Skeletal muscle satellite cell (primary cell): ENCODE measurements at regions not wholly inside any gene's neighbourhood (a gene's known extent, or its start where the extent isn't known, plus 50 kb on each side); places are given as distances from the start of the nearest gene placed in this dataset.
"Not testable (repeated sequence)": the region's sequence is repeated elsewhere in the genome, so short reads cannot be mapped to it uniquely, and the experiment has no call there.

Experiments used
- H3K27me3 ChIP-seq: 2 replicates; pipeline ENCODE4 v1.7.0; 2013; ENCODE audit warnings: low read length; ENCODE audit not compliant: control insufficient read depth, insufficient read depth
- H3K36me3 ChIP-seq: 2 replicates; pipeline ENCODE4 v1.7.0; 2013; ENCODE audit warnings: mild to moderate bottlenecking, control low read depth, low read length; ENCODE audit not compliant: insufficient read depth
- H3K4me1 ChIP-seq: 2 replicates; pipeline ENCODE4 v1.7.0; 2013; ENCODE audit warnings: low read length; ENCODE audit not compliant: control insufficient read depth, insufficient read depth
- H3K4me2 ChIP-seq: 2 replicates; pipeline ENCODE4 v1.7.0; 2013; ENCODE audit warnings: mild to moderate bottlenecking, low read length
- H3K4me3 ChIP-seq: 2 replicates; pipeline ENCODE4 v1.7.0; 2013; ENCODE audit warnings: low read length
- H3K9ac ChIP-seq: 2 replicates; pipeline ENCODE4 v1.7.0; 2013; ENCODE audit warnings: mild to moderate bottlenecking, low read depth, low read length, moderate library complexity
- H3K9me3 ChIP-seq: replicated peaks from 2 replicates; pipeline ENCODE4 v1.7.0; 2013; ENCODE audit warnings: mild to moderate bottlenecking, control low read depth, low read length

- Histone ChIP-seq H3K4me3 (no peak overlapping the region), H3K9ac (no peak overlapping the region), H3K36me3 (no peaks in the 10 kb centered on the region), H3K9me3 (no peaks in the 10 kb centered on the region), H3K4me2 (no peak overlapping the region), H3K27me3 (no peaks in the 10 kb centered on the region), H3K4me1 (no peaks in the 10 kb centered on the region)
These were observed 77.1 kb upstream of the C4orf54 start for GRCh38 chr4:99734583-99735322.

GRCh38 chr4:99733455-99733854 is 75.8 kb upstream of the C4orf54 start:
- H3K9ac ChIP-seq, H3K4me1 ChIP-seq, H3K36me3 ChIP-seq, H3K4me3 ChIP-seq, H3K9me3 ChIP-seq, H3K27me3 ChIP-seq, H3K4me2 ChIP-seq: not testable (repeated sequence)

- Histone ChIP-seq H3K36me3 (no peaks in the 10 kb centered on the region), H3K4me3 (no peak overlapping the region), H3K9me3 (no peaks in the 10 kb centered on the region), H3K27me3 (no peaks in the 10 kb centered on the region), H3K9ac (no peak overlapping the region), H3K4me1 (no peaks in the 10 kb centered on the region), H3K4me2 (no peak overlapping the region)
These were observed 71.6 kb upstream of the C4orf54 start for GRCh38 chr4:99729186-99729585.

GRCh38 chr4:99724067-99724466 is 66.4 kb upstream of the C4orf54 start:
- Histone ChIP-seq H3K27me3 (no peaks in the 10 kb centered on the region), H3K4me1 (peaks cover 14% of the 10 kb centered on the region), H3K4me3 (no peak overlapping the region), H3K9me3 (no peaks in the 10 kb centered on the region), H3K9ac (no peak overlapping the region), H3K36me3 (no peaks in the 10 kb centered on the region), H3K4me2 (peak overlapping the region; percentile 35)

GRCh38 chr4:99723612-99724011 is 66.0 kb upstream of the C4orf54 start:
- Histone ChIP-seq H3K27me3 (no peaks in the 10 kb centered on the region), H3K4me1 (peaks cover 14% of the 10 kb centered on the region), H3K9ac (no peak overlapping the region), H3K36me3 (no peaks in the 10 kb centered on the region), H3K4me2 (peak overlapping the region; percentile 35), H3K9me3 (no peaks in the 10 kb centered on the region), H3K4me3 (no peak overlapping the region)

- Histone ChIP-seq H3K9me3 (no peaks in the 10 kb centered on the region), H3K36me3 (no peaks in the 10 kb centered on the region), H3K27me3 (no peaks in the 10 kb centered on the region), H3K4me1 (peaks cover 14% of the 10 kb centered on the region), H3K4me2 (no peak overlapping the region), H3K9ac (no peak overlapping the region), H3K4me3 (no peak overlapping the region)
These were observed 65.1 kb upstream of the C4orf54 start for GRCh38 chr4:99722725-99723124.

- Histone ChIP-seq H3K9ac (no peak overlapping the region), H3K9me3 (no peaks in the 10 kb centered on the region), H3K4me3 (no peak overlapping the region), H3K4me1 (peaks cover 14% of the 10 kb centered on the region), H3K4me2 (no peak overlapping the region), H3K36me3 (no peaks in the 10 kb centered on the region), H3K27me3 (no peaks in the 10 kb centered on the region)
These were observed 64.4 kb upstream of the C4orf54 start for GRCh38 chr4:99722006-99722405.

GRCh38 chr4:99720206-99720605 is 62.6 kb upstream of the C4orf54 start:
- Histone ChIP-seq H3K36me3 (no peaks in the 10 kb centered on the region), H3K4me3 (no peak overlapping the region)

GRCh38 chr4:99716996-99717395 is 59.4 kb upstream of the C4orf54 start:
- Histone ChIP-seq H3K4me3 (no peak overlapping the region), H3K27me3 (peaks cover 2% of the 10 kb centered on the region), H3K9me3 (no peaks in the 10 kb centered on the region), H3K9ac (no peak overlapping the region), H3K36me3 (no peaks in the 10 kb centered on the region), H3K4me2 (no peak overlapping the region), H3K4me1 (no peaks in the 10 kb centered on the region)

More at GRCh38 chr4:99720206-99720605, 62.6 kb upstream of the C4orf54 start:
- H3K9me3 ChIP-seq, result no peaks in the 10 kb centered on the region
- H3K4me1 ChIP-seq, result peaks cover 14% of the 10 kb centered on the region
- H3K9ac ChIP-seq, result no peak overlapping the region
- H3K4me2 ChIP-seq, result no peak overlapping the region
- H3K27me3 ChIP-seq, result peaks cover 2% of the 10 kb centered on the region

- H3K36me3 ChIP-seq, result no peaks in the 10 kb centered on the region
- no peaks in the 10 kb centered on the region for H3K4me1 ChIP-seq
- H3K9ac ChIP-seq, result no peak overlapping the region
- H3K27me3 ChIP-seq, result peaks cover 2% of the 10 kb centered on the region
- no peak overlapping the region for H3K4me2 ChIP-seq
- H3K9me3 ChIP-seq, result no peaks in the 10 kb centered on the region
- H3K4me3 ChIP-seq, result no peak overlapping the region
These were observed 57.7 kb upstream of the C4orf54 start for GRCh38 chr4:99715286-99715685.

- no peaks in the 10 kb centered on the region for H3K9me3 ChIP-seq
- H3K27me3 ChIP-seq, result peaks cover 2% of the 10 kb centered on the region
- no peaks in the 10 kb centered on the region for H3K4me1 ChIP-seq
- no peaks in the 10 kb centered on the region for H3K36me3 ChIP-seq
- H3K4me3 ChIP-seq, result no peak overlapping the region
- H3K9ac ChIP-seq, result no peak overlapping the region
- no peak overlapping the region for H3K4me2 ChIP-seq
These were observed 56.6 kb upstream of the C4orf54 start for GRCh38 chr4:99714179-99714578.

GRCh38 chr4:99712530-99712929 is 54.9 kb upstream of the C4orf54 start:
- Histone ChIP-seq H3K27me3 (peaks cover 2% of the 10 kb centered on the region), H3K36me3 (no peaks in the 10 kb centered on the region), H3K4me1 (no peaks in the 10 kb centered on the region), H3K4me3 (no peak overlapping the region), H3K9me3 (no peaks in the 10 kb centered on the region), H3K9ac (no peak overlapping the region), H3K4me2 (no peak overlapping the region)
